Keratinocyte (primary cell): ENCODE measurements at regions not wholly inside any gene's neighbourhood (a gene's known extent, or its start where the extent isn't known, plus 50 kb on each side); places are given as distances from the start of the nearest gene placed in this dataset.

Experiments
- DNase-seq: peaks from one replicate; pipeline ENCODE4 v3.0.0-alpha.2; 2011; ENCODE audit warnings: low read depth, missing footprints, low spot score
- FAIRE-seq: peaks from 2 replicates; lab custom pipeline; 2011; peaks lifted over from hg19 to GRCh38; lab: Jason Lieb, UNC
- H2AFZ ChIP-seq: 2 replicates; pipeline ENCODE4 v1.6.0; 2012; ENCODE audit warnings: low read length, control low read depth, inconsistent platforms; ENCODE audit not compliant: control insufficient read depth
- H3K27ac ChIP-seq: 2 replicates; pipeline ENCODE4 v1.5.1; 2011; ENCODE audit warnings: low read length; ENCODE audit not compliant: control insufficient read depth, insufficient read depth
- H3K27me3 ChIP-seq: 3 replicates; pipeline ENCODE4 v1.6.0; 2011; ENCODE audit warnings: low read length; ENCODE audit not compliant: control insufficient read depth, insufficient read depth; ENCODE audit errors: extremely low read depth
- H3K36me3 ChIP-seq, 2 experiments: 2 replicates in 1 of 2; 3 replicates in 1 of 2; pipeline ENCODE4 v1.5.1; 2011; ENCODE audit warnings: low read length in 2 of 2, mild to moderate bottlenecking in 1 of 2; ENCODE audit not compliant: control insufficient read depth in 2 of 2, insufficient read depth in 2 of 2; ENCODE audit errors: extremely low read depth in 1 of 2
- H3K4me1 ChIP-seq: 3 replicates; pipeline ENCODE4 v1.5.1; 2011; ENCODE audit warnings: low read length; ENCODE audit not compliant: control insufficient read depth, insufficient read depth; ENCODE audit errors: extremely low read depth
- H3K4me2 ChIP-seq: 3 replicates; pipeline ENCODE4 v1.6.0; 2011; ENCODE audit warnings: low read depth, low read length; ENCODE audit not compliant: control insufficient read depth, insufficient read depth; ENCODE audit errors: extremely low read depth
- H3K4me3 ChIP-seq, 3 experiments: fragments of 200-600 bp in 1 of 3; sonication (generic) in 1 of 3; 2 replicates in 2 of 3; 3 replicates in 1 of 3; pipeline ENCODE4 v1.5.1; 2011 to 2016; ENCODE audit warnings: low read length in 3 of 3, mild to moderate bottlenecking in 3 of 3, control low read depth in 2 of 3, inconsistent platforms in 1 of 3, low read depth in 1 of 3, mixed read lengths in 1 of 3, mixed run types in 1 of 3, moderate library complexity in 1 of 3; ENCODE audit not compliant: control insufficient read depth in 2 of 3, insufficient read depth in 2 of 3; ENCODE audit errors: extremely low read depth in 1 of 3
- H3K79me2 ChIP-seq: 2 replicates; pipeline ENCODE4 v1.6.0; 2012; ENCODE audit warnings: low read length; ENCODE audit not compliant: control insufficient read depth, insufficient read depth
- H3K9ac ChIP-seq: 3 replicates; pipeline ENCODE4 v1.6.0; 2011; ENCODE audit warnings: low read length; ENCODE audit not compliant: control insufficient read depth, insufficient read depth; ENCODE audit errors: extremely low read depth
- H3K9me1 ChIP-seq: 3 replicates; pipeline ENCODE4 v1.6.0; 2011; ENCODE audit warnings: low read length; ENCODE audit not compliant: control insufficient read depth, insufficient read depth; ENCODE audit errors: extremely low read depth
- H3K9me3 ChIP-seq: 2 replicates; pipeline ENCODE4 v1.5.1; 2012; ENCODE audit warnings: low read depth, low read length; ENCODE audit not compliant: control insufficient read depth
- H4K20me1 ChIP-seq: 3 replicates; pipeline ENCODE4 v1.6.0; 2011; ENCODE audit warnings: low read length; ENCODE audit not compliant: control insufficient read depth, insufficient read depth; ENCODE audit errors: extremely low read depth
- CTCF ChIP-seq, 3 experiments: IDR thresholded peaks in 1 of 3; conservative IDR thresholded peaks in 1 of 3; optimal IDR thresholded peaks in 1 of 3; 2 replicates in 2 of 3; 3 replicates in 1 of 3; pipeline versions ENCODE3 to v1.5.1; 2011; ENCODE audit warnings: low read length in 3 of 3, mild to moderate bottlenecking in 3 of 3, moderate library complexity in 2 of 3, control low read depth in 1 of 3, inconsistent platforms in 1 of 3; ENCODE audit not compliant: insufficient read depth in 2 of 3; ENCODE audit errors: extremely low read depth in 1 of 3
- EZH2 ChIP-seq: IDR thresholded peaks from one replicate; pipeline ENCODE4 v1.6.1; 2012; ENCODE audit warnings: inconsistent platforms, mild to moderate bottlenecking, low read length, moderate library complexity
- dilution Hi-C: fragments of 300-500 bp; cut with MboI; formaldehyde crosslinking; loops from one replicate; pipeline ENCODE4 v1.7.0; 2020; ENCODE audit warnings: low sequenced_read_pairs; ENCODE audit not compliant: extremely low pct_ligation_motif_present

- no peak for DNase-seq
- Histone ChIP-seq H3K79me2 (peaks cover 86% of the 10 kb centered on the region), H3K4me1 (peaks cover 5% of the 10 kb centered on the region), H4K20me1 (no peaks in the 10 kb centered on the region), H3K27me3 (no peaks in the 10 kb centered on the region), H3K9ac (no peak overlapping the region), H3K27ac (no peak overlapping the region), H3K36me3 (peaks cover 0 to 11% of the 10 kb centered on the region in 2 experiments), H3K9me1 (no peaks in the 10 kb centered on the region), H3K9me3 (no peaks in the 10 kb centered on the region), H2AFZ (peak overlapping the region; percentile 25), H3K4me3 (peak overlapping the region in 1 of 3 experiments; percentile 1), H3K4me2 (peak overlapping the region; percentile 37)
- dilution Hi-C loops, result no loop called here
- TF ChIP-seq CTCF (optimal IDR thresholded peaks at IDR 0.05 in 1 of 3, IDR thresholded peaks at IDR 0.05 in 1 of 3, conservative IDR thresholded peaks at IDR 0.05 in 1 of 3; ENCODE audit: extremely low read depth in 1 of 3, insufficient read depth in 2 of 3, low read length in 3 of 3), result no peak
- TF ChIP-seq EZH2, result no peak
- FAIRE-seq, result peak; percentile 88
Observed at GRCh38 chr13:50071379-50071778, 56.1 kb downstream of the KCNRG start.

- DNase-seq (no peak), FAIRE-seq (no peak)
- Histone ChIP-seq H3K27me3 (no peaks in the 10 kb centered on the region), H4K20me1 (no peaks in the 10 kb centered on the region), H3K79me2 (peaks cover 95% of the 10 kb centered on the region), H3K9me1 (no peaks in the 10 kb centered on the region), H3K9me3 (no peaks in the 10 kb centered on the region), H2AFZ (no peak overlapping the region), H3K4me2 (no peak overlapping the region), H3K4me1 (peaks cover 12% of the 10 kb centered on the region), H3K27ac (no peak overlapping the region), H3K36me3 (peaks cover 0 to 3% of the 10 kb centered on the region in 2 experiments), H3K4me3 (no peak overlapping the region), H3K9ac (peak overlapping the region; percentile 8)
- dilution Hi-C loops, result no loop called here
- TF ChIP-seq EZH2, result no peak
- TF ChIP-seq CTCF (optimal IDR thresholded peaks at IDR 0.05 in 1 of 3, IDR thresholded peaks at IDR 0.05 in 1 of 3, conservative IDR thresholded peaks at IDR 0.05 in 1 of 3; ENCODE audit: extremely low read depth in 1 of 3, insufficient read depth in 2 of 3, low read length in 3 of 3), result no peak
Observed at GRCh38 chr13:50072676-50073075, 57.4 kb downstream of the KCNRG start.
